HG03354 (cell line): ENCODE measurements at regions not wholly inside any gene's neighbourhood (a gene's known extent, or its start where the extent isn't known, plus 50 kb on each side); places are given as distances from the start of the nearest gene placed in this dataset.
"Not testable (repeated sequence)": the region's sequence is repeated elsewhere in the genome, so short reads cannot be mapped to it uniquely, and the experiment has no call there.

ENCODE experiments used
- ATAC-seq: cut with Tn5 transposase; IDR thresholded peaks from one replicate; pipeline ENCODE4 v1.9.1; 2021; ENCODE audit warnings: mild to moderate bottlenecking; ENCODE audit not compliant: unreplicated experiment, poor library complexity, severe bottlenecking

DNA sequence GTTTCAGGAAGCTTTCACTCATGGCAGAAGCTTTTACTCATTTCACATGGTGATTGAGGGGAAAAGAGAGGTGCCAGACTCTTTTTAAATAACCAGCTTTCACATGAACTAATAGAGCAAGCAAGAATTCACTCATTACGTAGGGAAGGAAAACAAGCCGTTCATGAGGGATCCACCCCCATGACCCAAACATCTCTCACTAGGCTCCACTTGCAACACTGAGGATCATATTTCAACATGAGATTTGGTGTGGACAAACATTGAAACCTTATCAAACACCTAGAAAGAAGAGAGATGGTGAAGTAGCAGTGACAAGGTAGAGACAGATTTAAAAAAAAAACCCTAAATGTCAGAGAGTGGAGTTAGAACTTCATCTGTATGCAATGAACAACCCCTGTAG, 408.6 kb upstream of the PDZRN3 start:
- ATAC-seq, result no peak

DNA sequence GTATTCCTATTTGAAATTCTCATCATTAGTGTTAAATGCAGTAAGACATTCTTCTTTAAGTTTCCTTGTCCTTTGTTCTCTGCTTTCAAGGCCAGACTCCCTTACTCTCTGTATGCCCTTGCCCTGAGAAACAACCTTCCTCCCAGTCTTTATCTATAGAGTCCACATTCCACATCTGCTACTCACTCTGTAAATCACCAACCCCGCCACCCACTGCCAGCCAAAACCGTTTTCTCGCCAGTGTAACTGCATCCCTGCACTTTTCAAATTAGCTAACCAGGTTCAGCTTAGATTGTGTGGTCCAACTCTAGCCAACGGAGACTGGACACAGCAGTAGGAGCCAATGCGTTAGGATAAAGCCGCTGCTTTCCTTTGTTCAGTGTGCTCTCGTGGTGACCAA, 402.4 kb upstream of the PDZRN3 start:
- ATAC-seq, result no peak

- ATAC-seq, result no peak
These were observed 398.7 kb upstream of the PDZRN3 start for GRCh38 chr3:74023395-74023794.

- ATAC-seq, result no peak
These were observed 396.7 kb upstream of the PDZRN3 start for GRCh38 chr3:74021449-74021848.

DNA sequence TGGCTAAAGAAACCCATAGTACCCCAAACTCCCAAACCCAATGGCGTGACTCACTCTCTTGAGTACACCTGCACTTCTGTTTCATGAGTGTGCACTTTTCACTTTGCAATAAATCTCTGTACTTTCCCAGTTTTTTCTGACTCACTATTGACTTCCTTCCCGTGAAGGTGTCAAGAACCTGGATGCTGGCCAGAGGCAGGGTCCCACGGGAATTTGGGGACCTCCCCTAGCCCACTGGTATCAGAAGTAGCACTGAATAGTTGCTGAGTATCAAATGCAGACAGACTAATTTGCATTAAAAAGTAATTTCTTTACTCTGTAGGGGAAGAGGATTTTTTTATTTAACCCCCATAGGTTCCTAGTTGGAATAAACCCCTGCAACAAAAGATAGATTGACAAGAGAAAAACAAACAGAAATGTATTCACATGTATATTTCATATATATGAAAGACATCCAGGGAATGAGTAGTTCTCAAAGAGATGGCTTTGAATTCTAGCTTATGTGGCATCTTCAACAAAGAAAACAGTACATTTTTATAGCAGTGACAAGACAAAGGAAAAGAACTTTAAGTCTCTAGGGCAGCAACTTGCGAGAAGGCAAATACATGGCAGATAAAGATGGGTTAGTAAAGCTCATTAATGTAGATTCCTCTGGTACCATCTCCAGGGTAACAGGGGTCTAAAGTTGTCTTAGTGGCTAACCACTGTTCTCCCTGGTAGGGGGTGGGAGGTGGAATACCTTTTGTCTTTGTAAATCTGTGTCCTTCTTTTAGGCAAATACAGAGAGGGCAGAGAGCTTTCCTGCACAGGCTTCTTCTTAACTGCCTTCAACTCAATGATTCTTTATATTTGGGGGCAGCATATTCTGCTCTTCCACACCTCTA, 385.5 kb upstream of the PDZRN3 start:
- no peak for ATAC-seq

DNA sequence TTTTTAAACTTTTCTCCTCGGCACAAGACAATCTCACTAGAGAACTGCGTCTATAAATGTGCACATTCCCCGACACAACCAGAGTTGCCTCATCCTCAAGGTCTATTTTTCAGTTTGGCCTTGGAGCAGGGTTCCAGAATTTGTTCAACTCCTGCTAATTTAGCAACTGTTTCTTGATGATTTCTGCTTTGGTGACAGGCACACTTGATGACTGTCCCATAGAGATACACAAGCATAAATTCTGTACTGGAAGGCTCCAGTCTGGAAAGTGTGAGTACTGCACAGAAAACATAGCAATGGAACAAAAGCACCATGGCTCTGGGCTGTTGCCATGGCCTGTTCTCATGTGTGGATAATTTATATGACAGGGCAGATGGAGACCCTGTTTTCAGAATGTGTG, 379.6 kb upstream of the PDZRN3 start:
- ATAC-seq, result no peak

GRCh38 chr3:74003734-74004133, 379.0 kb upstream of the PDZRN3 start:
- ATAC-seq, result no peak

GRCh38 chr3:74001436-74001835, 376.7 kb upstream of the PDZRN3 start:
- no peak for ATAC-seq

GRCh38 chr3:74000725-74001124, 376.0 kb upstream of the PDZRN3 start:
- ATAC-seq, result no peak

- no peak for ATAC-seq
These were observed 374.8 kb upstream of the PDZRN3 start for GRCh38 chr3:73999501-73999900.

- not testable (repeated sequence) for ATAC-seq
These were observed 365.9 kb upstream of the PDZRN3 start for GRCh38 chr3:73990691-73991090.

DNA sequence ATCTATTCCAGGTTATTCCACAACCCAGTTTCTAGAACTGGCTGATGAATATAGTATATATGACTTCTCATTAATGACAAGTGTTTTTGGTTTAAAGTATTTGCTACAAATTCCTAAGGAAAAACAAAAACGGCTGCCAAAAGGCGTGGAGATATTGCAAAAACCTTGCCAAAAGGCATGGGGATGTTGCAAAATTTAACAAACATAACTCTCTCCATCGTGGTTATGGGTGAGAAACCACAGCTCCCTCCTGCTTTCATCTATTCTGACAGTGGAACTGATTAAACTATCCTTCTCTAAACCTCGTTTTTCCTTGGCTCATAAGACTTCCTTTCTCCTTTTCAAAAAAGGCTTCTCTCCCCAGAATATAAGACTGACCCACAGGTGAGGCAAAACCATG, 342.0 kb upstream of the PDZRN3 start:
- no peak for ATAC-seq

- ATAC-seq, result no peak
These were observed 340.1 kb upstream of the PDZRN3 start for GRCh38 chr3:73964818-73965217.

DNA sequence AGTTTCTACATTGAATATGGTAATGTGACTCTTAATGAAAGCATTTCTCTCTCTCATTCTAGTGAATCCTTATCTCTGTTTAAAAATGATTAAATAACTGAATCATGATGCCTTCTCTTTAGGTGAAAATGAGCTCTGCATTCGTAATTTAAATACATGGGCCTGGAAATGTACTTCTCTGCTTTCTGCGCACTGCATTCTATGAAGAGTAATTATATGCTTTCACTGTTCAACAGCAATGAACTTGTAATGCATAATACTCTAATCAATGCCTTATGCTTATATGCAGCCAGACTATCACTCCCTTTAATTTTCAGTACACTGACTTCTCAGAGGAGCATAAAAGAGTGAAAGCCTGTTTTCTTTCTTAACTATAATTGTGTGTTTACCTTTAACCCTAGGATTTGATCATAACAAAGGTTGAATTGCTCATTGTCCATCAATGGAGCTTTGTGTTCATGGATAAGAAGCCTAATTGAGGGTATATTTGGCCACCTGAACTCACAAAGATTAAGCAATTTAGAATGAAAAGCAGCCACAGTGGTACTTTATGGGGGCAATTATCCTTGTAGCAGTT, 330.8 kb upstream of the PDZRN3 start:
- no peak for ATAC-seq

DNA sequence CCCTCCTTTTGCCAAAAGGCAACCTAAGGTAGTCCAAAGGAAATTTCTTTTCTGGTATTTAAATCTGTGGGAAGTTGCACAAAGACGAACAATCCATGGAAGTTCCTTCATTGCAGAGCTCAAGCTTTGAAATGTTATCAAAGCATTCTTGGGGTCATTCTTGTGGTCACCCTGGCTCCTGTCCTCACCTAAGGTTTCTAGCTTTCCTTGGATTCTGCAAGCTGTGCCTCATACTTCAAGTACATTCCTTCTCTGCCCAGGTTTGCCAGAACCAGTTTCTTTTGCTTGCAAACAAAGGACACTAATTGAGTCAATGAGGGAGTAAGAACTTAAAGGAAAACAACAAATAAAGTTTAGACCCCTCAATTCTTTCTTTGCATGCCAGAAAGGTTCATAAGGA, 329.8 kb upstream of the PDZRN3 start:
- no peak for ATAC-seq

DNA sequence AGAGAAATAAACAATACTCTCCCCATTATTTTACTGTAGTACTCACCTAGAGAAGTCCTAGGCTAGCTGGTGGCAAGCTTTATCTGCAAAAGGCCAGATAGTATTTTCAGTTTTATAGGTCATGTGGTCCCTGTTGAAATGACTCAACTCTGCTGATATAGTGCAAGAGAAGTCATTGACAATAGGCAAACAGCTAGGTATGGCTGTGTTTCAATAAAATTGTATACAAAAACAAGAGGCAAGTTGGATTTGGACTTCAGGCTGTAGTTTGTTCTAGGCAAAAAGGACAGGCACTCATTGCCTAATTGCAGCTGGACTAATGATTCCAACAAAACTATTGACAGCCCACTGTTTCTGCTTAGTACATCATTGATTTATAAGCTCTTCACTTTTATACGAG, 328.0 kb upstream of the PDZRN3 start:
- no peak for ATAC-seq

GRCh38 chr3:73950865-73951558, 326.3 kb upstream of the PDZRN3 start:
- no peak for ATAC-seq

DNA sequence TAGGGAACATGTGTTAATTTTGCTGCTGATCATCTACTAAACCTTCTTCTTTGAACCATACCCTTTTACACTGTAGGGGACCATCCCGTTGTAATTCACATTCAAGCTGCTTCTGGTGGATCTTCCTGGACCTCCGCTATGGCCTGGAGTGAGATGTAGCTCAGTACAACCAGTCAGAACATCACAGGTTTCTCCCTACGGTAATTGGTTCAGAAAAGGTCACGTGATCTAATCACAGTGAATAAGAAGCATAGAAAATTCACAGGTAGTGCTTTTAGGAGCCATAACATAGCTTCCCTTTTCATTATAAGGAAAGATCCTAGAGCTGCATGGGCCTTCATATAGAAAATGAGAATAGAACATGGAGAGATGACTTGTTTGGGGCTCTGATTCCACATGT, 320.8 kb upstream of the PDZRN3 start:
- no peak for ATAC-seq

DNA sequence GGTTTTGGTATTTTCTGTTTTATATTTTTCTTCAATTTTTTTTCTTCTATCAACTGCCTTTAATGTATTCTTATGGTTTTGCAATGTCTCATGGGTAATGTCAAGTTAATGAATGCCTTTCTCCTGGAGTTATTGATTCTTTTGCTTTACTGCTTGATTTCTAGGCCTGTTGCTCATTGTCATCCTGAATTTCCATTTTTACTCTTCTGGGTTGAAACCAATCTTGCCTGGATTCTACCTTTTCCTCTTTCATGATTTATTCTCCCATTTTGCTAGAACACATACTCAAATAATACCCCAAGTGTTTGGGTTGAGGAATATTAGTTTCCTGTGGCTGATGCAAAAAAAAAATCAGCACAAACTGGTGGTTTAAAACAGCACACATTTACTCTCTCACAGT, 315.2 kb upstream of the PDZRN3 start:
- ATAC-seq, result no peak

- ATAC-seq, result no peak
These were observed 308.8 kb upstream of the PDZRN3 start for GRCh38 chr3:73933585-73933984.

DNA sequence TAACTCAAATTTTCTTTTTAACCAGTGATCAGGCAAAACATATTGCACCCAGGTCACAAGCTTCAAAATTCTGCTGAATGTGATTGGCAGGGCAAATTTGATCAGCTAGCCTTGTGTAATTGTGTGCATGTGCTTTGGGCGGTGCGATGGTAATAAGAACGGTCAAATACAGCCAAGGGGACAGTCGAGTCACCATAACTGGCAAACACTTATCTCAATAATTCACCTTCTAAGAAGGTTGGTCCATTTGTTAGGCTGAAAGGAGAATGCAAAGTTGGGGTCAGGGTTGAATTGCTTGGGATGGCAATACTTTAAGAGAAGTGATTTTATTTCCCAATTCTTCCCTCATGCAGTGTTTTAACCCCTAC, 302.4 kb upstream of the PDZRN3 start:
- ATAC-seq, result no peak
